Brain pericyte (primary cell): ENCODE measurements at regions not wholly inside any gene's neighbourhood (a gene's known extent, or its start where the extent isn't known, plus 50 kb on each side); places are given as distances from the start of the nearest gene placed in this dataset.

ENCODE experiments used
- DNase-seq: peaks from one replicate; pipeline ENCODE4 v3.0.0-alpha.2; 2012; ENCODE audit warnings: low read depth, low spot score

DNA sequence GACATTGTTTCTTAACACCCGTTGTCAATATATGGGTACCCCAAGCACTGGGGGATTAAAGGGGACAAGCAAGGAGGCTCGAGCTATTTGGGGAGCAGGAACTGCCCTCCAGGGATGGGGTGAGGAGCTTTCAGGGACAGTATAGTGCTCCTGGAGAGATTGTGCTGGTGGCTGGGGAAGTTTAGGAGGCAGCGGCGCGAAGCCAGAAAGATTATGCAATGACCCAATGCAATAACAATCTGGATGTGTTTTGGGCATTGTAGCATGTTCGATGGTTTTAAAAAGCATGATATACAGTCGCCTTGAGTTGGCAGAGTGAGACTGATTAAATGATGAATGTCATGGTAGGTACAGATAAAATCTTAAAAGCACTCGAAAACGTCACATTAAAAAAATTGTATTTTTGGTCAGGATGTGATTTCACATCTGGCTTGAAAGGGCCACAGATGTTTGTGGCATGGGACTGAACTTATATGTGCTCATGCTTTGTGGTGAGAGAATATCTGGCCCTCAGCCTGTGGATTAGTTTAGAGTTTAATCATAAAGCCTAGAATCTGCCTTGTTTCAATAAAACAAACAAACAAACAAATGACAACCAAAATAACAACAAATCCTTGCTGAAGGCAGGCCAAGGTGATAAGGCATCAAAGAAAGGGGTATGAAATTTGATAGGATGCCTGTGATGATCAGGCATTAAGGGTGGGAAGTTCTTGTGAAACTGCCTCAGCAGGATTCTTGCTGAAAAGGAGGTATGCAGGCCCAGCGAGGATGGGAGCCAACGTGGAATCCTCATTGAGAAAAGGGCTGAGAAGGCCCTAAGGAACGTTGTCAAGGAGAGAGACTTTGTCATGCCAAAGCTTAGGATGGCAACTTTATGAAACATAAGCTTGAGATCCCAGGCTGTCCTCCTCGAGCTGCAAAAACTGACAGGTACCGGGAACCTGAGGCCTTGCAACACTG lies 417.1 kb upstream of the KLF6 start:
- DNase-seq, result no peak

DNA sequence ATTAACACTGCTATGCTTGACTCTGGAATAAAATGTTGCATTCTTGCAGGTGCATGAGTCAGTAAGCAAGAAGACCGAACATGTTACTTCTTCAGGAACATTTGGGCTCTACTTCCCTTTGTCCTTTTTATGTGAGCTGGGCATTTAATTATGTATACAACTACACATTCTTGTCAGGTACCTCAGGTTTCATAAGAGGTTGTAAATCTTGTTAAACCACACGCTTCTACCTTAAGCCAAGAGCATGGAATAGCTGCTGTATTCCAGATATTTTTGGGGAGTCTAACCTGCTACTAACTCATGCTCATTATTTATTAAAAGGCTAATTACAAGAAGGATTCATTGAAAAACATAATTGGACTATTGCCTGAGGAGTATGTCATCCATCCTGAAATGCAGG lies 414.2 kb upstream of the KLF6 start:
- DNase-seq, result no peak

DNA sequence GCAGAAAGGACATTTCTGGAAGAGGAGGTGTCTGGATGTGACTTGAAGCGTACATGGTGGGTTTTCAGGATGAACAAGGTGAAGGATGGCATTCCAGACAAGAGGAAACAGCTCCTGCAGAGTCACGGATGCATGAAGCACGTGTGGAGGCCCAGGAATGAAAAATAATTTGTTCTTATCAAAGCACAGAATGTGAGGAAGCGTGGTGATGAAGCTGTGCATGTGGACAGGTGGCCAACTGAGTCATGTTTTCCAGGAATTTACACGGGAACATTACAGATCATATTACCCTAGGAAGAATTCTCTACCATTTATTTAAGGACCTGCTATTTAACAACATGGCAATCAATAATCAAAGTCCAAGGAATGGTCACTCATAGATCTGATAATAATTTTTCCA lies 413.2 kb upstream of the KLF6 start:
- DNase-seq, result no peak

DNA sequence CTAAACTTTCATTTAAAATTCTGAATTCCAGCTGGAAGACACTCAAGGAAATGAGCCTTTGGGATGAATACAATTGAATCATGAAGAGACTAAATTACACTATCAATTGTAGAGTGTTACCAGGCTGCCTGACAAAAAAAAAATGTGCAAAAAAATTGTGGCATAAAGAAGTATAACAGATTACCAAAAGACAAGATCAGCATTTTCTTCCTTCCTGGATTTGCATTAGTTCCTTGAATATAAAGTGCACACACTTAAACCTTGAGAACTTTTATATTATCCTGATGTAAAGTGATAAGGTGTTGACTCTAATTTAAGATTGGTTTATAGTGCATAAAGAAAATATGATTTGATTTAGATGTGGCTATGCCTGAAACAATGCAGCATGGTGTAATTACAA lies 412.7 kb upstream of the KLF6 start:
- DNase-seq, result no peak

DNA sequence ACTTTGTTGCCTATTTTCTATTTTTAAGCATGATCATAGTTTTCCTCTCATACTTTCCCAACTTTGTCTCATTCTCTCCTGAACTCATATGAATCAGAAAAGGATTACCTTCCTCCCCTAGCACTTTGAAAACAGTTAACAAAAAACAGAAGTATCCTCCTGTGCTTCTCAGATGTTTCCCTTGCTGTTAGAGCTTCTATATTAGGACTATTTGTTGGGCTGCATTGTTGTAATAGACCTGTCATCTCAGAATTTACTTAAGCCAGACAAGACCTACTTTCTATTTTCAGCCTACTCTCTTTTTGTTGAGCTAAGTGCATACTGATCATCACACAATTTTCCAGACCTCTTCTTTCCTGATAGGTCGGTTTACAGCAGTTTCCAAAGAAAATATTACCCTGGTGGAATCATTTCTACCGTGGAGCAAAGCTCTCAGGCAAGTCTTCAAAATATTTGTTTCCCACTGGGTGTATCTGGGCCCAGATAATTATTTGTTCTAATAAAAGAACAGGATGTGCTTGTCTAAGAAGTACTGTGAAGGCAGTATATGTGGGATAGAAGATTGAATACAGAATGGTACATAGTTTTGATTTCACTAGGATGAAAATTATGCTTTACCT lies 411.9 kb upstream of the KLF6 start:
- peak; percentile 30 for DNase-seq

DNA sequence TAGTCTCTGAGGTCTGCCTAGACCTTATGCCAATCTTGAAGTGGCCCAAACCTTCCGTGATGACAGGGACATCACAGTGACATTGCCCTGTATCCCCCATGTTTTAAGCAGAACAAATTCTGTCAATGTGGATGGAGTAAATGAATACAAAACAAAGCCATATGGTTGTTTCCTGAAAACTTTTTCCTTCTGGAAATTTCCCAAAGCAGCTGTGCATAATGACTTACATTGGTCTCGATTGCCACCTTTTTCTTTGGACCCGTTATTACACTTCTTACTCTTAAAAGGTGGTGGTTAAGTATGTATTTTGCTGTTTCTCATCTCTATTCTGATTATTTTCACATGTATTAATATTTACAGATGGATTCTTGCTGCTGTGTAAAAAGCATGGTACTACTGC lies 411.2 kb upstream of the KLF6 start:
- DNase-seq, result no peak

DNA sequence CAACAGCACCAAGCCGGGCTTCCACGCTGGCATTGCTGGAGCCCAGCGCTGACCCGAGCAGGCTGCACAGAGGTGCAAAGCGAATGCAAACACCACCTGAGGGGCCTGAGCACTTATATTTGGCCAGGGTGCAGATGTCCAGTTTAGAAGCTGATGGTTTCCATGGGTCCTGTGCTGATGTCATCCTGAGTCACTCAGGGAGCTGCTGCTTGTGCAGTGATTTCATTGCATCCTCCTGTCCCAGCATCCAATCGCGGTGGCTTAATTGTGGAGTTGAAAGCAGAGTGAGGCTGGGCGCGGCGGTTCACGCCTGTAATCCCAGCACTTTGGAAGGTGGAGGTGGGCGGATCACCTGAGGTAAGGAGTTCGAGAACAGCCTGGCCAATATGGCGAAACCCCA lies 410.2 kb upstream of the KLF6 start:
- DNase-seq, result no peak

DNA sequence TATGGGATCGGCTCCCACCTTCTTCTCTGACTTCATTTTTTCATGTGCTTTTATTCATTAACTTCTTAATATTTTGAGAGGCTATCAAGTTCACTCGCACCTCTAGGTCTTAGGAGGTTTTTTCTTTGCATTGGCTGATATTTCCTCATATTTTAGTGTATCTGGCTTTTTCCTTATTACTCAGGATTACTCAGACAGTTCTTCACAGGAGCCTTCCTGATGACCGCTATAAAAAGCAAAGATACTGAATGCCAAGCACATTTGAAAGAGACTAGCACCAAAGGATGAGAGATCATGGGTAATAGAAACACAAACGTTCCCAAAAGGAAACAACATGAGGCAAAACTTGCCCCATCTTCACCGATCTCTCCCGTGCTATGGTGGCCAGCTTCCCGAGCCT lies 409.2 kb upstream of the KLF6 start:
- DNase-seq, result no peak

DNA sequence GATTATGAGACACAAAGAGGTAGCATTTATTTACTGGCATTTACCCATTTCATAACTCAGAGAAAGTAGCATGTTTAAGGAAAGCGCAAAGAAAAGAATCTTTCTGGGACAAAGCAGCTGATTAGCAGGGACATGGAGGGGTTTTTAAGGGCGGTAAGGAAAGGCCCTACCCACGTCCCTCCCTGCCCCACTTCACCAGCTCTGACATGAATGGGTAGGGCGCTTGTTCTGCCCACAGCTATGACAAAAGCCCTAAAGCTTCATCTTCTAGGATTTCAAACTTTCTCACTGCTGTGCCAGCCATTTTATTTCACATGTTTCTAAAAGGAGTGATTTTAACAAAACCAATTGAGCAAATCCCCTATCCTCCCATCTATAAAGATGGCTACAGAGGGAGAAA lies 406.9 kb upstream of the KLF6 start:
- DNase-seq, result no peak

DNA sequence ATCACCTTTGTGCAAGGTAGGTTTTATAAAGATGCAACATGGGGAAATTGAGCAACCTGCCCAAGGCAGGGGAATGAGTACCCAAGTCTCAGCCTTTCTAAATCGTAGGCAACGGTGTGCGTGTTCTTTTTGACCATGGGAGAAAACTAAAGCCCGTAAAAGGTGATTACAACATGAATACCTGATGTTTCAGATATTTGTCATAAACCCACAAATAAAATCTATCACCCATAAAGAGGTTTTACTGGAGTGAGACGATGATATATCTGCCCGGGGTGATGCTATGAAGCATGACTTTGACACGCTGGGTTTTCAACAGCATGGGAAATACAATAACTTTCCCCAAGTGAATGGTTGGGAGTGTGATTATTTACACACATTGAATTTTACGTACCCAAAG lies 406.3 kb upstream of the KLF6 start:
- no peak for DNase-seq

DNA sequence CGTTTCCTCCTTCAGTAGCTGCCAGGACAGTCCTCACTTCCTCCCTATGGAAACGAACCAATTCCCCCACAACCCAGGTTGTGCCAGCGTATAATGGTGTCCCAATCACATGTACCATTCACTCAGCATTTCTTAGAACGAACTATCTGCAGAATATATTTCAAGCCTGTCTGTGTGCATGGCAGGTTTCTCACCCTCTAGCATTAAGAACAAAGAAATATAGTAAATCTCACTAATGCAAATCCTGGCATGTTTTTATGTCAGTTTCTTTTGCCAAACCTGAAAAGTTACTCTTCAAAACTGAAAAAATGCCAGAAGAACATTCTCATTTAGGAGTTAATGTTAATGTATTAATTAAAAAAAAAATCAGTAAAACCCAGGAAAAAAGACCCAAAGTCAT lies 405.9 kb upstream of the KLF6 start:
- no peak for DNase-seq

DNA sequence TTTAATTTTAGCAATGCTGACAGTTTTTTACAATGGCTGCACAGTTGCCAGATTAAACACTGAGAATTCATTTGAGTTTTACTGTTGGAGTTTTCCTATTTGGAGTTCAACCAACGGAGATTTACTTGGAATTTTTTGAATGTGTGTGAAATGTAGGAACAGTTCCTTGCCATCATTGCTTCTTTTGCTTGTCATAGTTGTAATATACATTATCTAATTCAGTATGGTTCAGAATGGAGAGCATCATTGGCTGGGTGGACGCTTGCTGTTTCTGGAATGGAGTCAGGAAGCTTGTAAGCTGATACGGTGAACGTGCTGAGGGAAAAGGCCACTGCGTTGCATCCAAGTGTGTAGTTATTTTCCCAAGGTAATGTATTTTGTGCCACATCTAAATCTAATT lies 404.3 kb upstream of the KLF6 start:
- DNase-seq, result no peak

DNA sequence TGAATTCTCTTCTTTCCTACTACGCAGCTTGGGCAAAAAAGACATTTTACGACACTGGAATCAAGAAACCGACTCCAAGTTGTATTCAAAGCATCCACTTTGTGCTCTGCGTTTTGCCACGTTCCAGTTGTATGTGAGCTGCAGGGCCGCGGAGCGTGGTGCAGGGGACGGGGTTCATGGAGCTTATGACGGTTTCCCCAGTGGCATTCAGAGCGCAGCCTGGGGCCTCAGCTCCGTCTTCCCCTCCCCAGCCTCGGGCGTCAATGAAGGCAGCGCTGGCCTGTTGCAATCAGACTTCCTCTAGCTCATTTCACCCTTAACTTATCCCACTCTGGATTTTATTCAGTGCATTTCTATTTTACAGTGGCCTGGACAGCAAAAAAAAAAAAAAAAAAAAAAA lies 403.4 kb upstream of the KLF6 start:
- DNase-seq, result no peak

DNA sequence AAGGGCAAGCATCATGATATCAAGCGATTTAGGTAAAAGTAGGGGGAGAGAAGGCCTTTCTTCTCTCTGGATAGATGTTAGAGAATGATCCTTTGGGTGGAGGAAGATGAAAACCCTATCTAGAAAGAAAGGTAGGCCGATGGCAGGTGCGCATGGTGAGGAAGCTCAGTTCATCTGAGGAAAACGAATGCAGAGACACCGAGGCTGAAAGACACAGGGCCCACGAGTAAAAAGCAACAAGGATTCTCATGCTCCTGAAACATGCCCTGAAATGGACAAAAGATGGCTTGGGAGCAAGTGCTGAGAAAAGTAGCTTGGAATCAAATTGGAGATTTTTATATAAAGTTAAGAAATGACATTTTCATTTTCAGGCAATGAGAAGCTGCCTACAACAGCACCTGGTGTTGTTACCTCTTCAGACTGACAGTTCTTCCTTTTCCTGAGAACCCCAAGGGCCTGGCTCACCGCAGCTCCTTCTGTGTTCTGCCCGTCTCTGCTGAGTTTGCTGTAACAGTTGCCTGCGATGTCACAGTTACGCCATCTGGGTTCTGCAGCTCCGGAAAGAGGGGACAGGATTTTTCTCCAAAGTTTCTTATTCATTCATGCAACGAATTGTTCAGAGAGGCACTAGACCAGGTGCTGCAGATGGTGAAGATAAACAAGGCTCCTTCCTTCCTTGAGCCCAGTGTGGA lies 402.0 kb upstream of the KLF6 start:
- no peak for DNase-seq

DNA sequence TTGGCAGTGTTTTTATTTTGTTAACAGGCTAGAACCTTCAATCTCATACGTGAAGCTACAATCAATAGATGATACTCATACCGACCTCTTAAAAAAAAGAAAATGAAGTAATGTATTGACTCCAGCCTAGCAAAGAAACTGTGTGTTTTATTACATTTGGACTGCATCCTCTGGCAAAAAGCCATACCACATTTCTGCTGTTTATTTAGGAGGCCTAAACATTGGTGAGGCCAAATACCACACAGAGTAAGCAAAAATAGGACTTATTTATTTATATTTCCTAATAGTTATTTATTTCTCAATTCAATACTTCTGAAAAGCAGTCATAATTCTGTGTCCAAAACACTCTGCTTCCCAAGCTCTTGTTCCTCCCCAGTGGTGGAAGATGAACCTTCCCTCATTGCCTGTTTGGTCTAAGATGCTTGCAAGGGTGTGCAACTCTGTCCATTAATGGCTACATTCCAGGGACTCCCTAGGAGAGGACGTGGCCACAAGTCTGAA lies 398.8 kb upstream of the KLF6 start:
- DNase-seq, result peak; percentile 84

DNA sequence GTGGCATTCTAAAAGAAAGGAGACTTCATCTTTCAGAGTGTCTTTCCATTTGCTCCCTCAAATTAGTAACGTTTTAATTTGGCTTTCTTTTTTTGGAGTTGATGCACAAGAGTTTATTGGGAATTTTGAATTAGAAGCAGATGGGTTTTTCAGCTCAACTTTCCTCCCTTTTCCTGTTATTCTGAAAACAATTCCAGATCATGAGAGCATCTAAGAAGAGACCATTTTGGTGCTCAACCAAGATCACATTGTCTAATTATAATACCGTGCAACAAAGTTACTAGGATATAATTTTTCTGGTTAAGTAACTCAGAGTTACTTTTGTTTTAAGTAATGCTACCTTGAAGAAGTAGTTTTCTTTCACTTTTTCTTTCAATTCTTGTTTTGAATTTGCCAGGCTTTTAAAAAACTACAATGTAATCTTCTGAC lies 396.6 kb upstream of the KLF6 start:
- no peak for DNase-seq

DNA sequence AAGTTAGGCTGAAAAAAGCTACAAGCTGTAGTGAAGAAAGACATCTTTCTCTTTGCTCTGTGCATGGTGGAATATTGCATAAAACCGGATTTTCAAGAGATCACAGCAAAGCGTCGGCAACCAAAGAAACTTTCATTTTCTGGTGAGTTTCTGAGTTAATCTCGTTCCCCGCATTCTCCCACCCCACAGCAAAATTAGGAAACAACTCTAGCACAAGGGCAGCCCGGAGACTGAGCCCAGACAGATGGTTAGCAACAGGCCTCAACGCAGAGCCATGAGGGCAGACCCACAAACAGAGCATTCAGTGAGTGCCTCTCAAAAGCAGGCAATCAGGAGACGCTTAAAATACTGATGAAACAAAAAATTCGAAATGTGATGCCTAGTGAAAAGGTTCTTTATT lies 396.1 kb upstream of the KLF6 start:
- DNase-seq, result no peak

DNA sequence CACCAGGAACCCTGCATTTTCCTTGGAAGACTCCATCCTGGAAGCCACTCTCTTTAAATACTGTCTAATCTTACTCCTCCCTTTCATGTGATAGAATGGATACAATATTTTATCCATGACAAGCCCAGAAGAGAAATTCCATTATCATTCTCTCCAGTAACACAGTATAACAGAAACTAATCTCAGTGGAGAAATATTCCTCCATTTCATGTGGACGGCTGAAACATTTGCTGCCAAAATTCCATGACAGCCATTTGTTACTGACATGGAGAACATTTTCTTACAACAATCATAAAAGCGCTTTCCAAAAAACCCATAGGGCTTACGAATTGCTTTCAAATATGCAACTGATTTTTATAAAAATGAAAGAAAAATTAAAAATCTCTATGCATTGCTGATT lies 392.8 kb upstream of the KLF6 start:
- DNase-seq, result no peak

DNA sequence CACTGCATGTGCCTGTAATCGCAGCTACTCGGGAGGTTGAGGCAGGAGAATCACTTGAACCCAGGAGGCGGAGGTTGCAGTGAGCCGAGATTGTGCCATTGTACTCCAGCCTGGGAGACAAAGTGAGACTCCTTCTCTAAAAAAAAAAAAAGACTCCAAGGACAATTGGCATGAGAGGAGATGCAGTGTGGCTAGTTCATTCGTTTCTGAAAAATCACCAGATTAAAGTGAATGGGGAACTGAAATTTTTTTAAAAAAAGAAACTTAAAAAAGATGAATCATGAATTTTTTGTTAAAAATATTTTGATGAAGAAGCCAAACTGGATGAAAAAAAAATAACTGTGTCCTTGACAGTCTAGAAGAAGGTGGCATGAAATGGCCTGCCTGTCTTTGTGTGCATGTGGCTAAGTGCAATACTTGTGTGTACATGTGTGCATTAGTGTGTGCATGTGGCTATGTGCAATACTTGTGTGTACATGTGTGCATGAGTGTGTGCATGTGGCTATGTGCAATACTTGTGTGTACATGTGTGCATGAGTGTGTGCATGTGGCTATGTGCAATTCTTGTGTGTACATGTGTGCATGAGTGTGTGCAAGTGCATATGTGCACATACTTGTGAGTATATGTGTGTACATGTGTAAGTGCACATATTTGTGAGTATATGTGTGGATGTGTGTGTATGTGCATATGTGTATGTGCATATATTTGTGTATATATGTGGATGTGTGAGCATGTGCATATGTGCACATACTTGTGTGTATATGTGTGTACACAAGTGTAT lies 391.7 kb upstream of the KLF6 start:
- no peak for DNase-seq

DNA sequence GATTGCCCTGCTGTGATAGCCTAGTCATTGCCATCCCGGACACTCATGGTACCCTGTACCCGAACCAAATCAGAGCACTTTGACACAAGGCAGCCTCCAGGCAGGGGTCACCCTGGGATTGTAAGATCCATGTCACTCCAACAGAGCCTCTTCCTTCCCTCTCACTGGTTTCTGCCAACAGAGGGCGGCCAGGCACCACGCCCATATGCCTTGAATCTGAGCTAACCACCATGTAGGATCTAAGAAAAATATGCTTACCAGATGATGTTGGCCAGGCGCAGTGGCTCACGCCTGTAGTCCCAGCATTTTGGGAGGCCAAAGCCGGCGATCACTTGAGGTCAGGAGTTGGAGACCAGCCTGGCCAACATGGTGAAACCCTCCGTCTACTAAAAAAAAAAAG lies 389.2 kb upstream of the KLF6 start:
- no peak for DNase-seq

DNA sequence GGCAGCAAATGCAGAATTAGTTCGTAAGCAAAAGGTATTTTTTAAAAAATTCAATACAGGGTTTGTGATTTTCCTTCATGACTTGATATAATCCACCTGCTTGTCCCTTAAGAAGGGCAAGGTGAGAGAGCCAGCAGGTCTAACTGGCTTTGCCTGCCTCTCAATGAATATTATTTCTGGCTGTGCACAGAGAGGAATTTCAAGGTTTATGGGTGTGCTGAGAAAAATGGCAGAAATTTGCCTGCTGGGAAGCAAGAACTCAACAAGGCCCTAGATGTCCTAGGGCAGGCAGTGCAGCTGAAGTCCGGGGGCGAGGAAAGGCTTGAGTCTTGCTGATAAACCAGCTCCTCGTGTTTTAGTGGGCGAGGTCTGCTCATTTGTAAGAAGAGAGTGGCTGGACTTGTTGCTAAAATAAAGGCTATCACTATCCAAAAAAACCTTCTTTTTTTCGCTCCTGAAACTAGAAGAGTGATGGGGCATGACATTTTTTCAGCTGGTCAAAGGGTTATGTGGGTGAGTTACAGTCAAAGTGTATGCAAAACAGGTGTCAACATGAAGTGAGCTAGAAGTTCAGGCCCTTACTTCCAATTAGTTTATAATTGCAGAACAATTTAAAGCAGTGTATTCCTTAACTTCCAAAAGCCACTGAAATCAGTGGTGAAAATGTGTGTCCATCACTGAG lies 385.8 kb upstream of the KLF6 start:
- DNase-seq, result no peak
